Kidney capillary endothelial cell (primary cell): ENCODE measurements at regions not wholly inside any gene's neighbourhood (a gene's known extent, or its start where the extent isn't known, plus 50 kb on each side); places are given as distances from the start of the nearest gene placed in this dataset.

Source experiments
- DNase-seq: peaks from one replicate; pipeline ENCODE4 v3.0.0-alpha.2; 2018; ENCODE audit warnings: low spot score

GRCh38 chr17:15109608-15110007 lies 155.5 kb downstream of the PMP22 start:
- DNase-seq, result no peak

- no peak for DNase-seq
Observed at GRCh38 chr17:15108992-15109391, 156.1 kb downstream of the PMP22 start.

- peak; percentile 63 for DNase-seq
Observed at GRCh38 chr17:15106540-15106939, 158.6 kb downstream of the PMP22 start.

- DNase-seq, result no peak
Observed at GRCh38 chr17:15103785-15104184, 161.3 kb downstream of the PMP22 start.

- no peak for DNase-seq
Observed at GRCh38 chr17:15101175-15101574, 164.0 kb downstream of the PMP22 start.

- DNase-seq, result no peak
Observed at GRCh38 chr17:15096511-15096910, 168.6 kb downstream of the PMP22 start.

GRCh38 chr17:15095935-15096334 lies 169.2 kb downstream of the PMP22 start:
- no peak for DNase-seq

GRCh38 chr17:15092762-15093161 lies 172.4 kb downstream of the PMP22 start:
- DNase-seq, result no peak

- no peak for DNase-seq
Observed at GRCh38 chr17:15092261-15092660, 172.9 kb downstream of the PMP22 start.

GRCh38 chr17:15091825-15092224 lies 173.3 kb downstream of the PMP22 start:
- DNase-seq, result no peak

- DNase-seq, result no peak
Observed at GRCh38 chr17:15090533-15090932, 174.6 kb downstream of the PMP22 start.

- DNase-seq, result no peak
Observed at GRCh38 chr17:15087946-15088345, 177.2 kb downstream of the PMP22 start.

GRCh38 chr17:15086776-15087295 lies 178.3 kb downstream of the PMP22 start:
- no peak for DNase-seq

GRCh38 chr17:15085890-15086677 lies 179.0 kb downstream of the PMP22 start:
- DNase-seq, result no peak

GRCh38 chr17:15083225-15083624 lies 181.9 kb downstream of the PMP22 start:
- no peak for DNase-seq

GRCh38 chr17:15081008-15081407 lies 184.1 kb downstream of the PMP22 start:
- no peak for DNase-seq

GRCh38 chr17:15078570-15078969 lies 186.6 kb downstream of the PMP22 start:
- no peak for DNase-seq

GRCh38 chr17:15076991-15077663 lies 188.0 kb downstream of the PMP22 start:
- no peak for DNase-seq

- DNase-seq, result no peak
Observed at GRCh38 chr17:15051933-15052332, 213.2 kb downstream of the PMP22 start.

GRCh38 chr17:15049795-15050160 lies 215.3 kb downstream of the PMP22 start:
- DNase-seq, result no peak

- DNase-seq, result no peak
Observed at GRCh38 chr17:15048933-15049794, 216.0 kb downstream of the PMP22 start.

GRCh38 chr17:15048381-15048780 lies 216.7 kb downstream of the PMP22 start:
- DNase-seq, result no peak

GRCh38 chr17:15042311-15042710 lies 222.8 kb downstream of the PMP22 start:
- no peak for DNase-seq
